WTC11 (cell line): ENCODE measurements at regions not wholly inside any gene's neighbourhood (a gene's known extent, or its start where the extent isn't known, plus 50 kb on each side); places are given as distances from the start of the nearest gene placed in this dataset.

ENCODE experiments used
- ATAC-seq: fragments of 200-7000 bp; cut with Tn5 transposase; 2 replicates; pipeline ENCODE4 v1.10.0; 2021; ENCODE audit warnings: mild to moderate bottlenecking, moderate library complexity
- CTCF ChIA-PET: fragments of 300-600 bp; sonication (Branson Sonifier 250); formaldehyde crosslinking; loops from one replicate; lab custom pipeline; 2021; ENCODE audit warnings: antibody characterized with exemption; lab: Charles Lee
- POLR2A ChIA-PET: fragments of 350-600 bp; sonication (Branson Sonifier 250); formaldehyde crosslinking; loops from one replicate; lab custom pipeline; 2021; ENCODE audit warnings: antibody characterized with exemption; lab: Charles Lee
- DNase-seq: peaks from one replicate; pipeline ENCODE4 v3.0.0; 2021; ENCODE audit warnings: low spot score
- H3K27ac Mint-ChIP-seq: 2 replicates; pipeline ENCODE4 v1.8.0; 2021; ENCODE audit warnings: mixed read lengths
- H3K27me3 Mint-ChIP-seq: 2 replicates; pipeline ENCODE4 v1.8.0; 2021; ENCODE audit warnings: low read depth, mild to moderate bottlenecking, moderate library complexity, mixed read lengths
- H3K36me3 Mint-ChIP-seq: 2 replicates; pipeline ENCODE4 v1.8.0; 2021; ENCODE audit warnings: mixed read lengths
- H3K4me1 Mint-ChIP-seq: 2 replicates; pipeline ENCODE4 v1.8.0; 2022; ENCODE audit warnings: mixed read lengths
- H3K4me3 Mint-ChIP-seq: 2 replicates; pipeline ENCODE4 v1.8.0; 2021; ENCODE audit warnings: mild to moderate bottlenecking, moderate library complexity, mixed read lengths
- H3K9me3 Mint-ChIP-seq: 2 replicates; pipeline ENCODE4 v1.8.0; 2021; ENCODE audit warnings: mixed read lengths
- ARID4B ChIP-seq: sonication (generic); formaldehyde crosslinking; IDR thresholded peaks from 2 replicates; pipeline ENCODE4 v1.8.0; 2023; ENCODE audit warnings: missing genetic modification reagents, mild to moderate bottlenecking, borderline replicate concordance
- CREB1 ChIP-seq: sonication (generic); formaldehyde crosslinking; IDR thresholded peaks from 2 replicates; pipeline ENCODE4 v1.8.0; 2023; ENCODE audit warnings: mild to moderate bottlenecking, missing genetic modification reagents
- CREM ChIP-seq: sonication (generic); formaldehyde crosslinking; IDR thresholded peaks from 2 replicates; pipeline ENCODE4 v1.8.1; 2022; ENCODE audit warnings: mild to moderate bottlenecking, missing genetic modification reagents, moderate library complexity
- ELF4 ChIP-seq: sonication (generic); formaldehyde crosslinking; IDR thresholded peaks from 2 replicates; pipeline ENCODE4 v1.8.1; 2022; ENCODE audit warnings: low read depth, mild to moderate bottlenecking, moderate library complexity, missing genetic modification reagents
- EMX1 ChIP-seq: fragments of 250-450 bp; sonication (Bioruptor Pico); IDR thresholded peaks from 2 replicates; pipeline ENCODE4 v1.8.0; 2021; ENCODE audit warnings: mild to moderate bottlenecking
- ESRRA ChIP-seq: sonication (generic); formaldehyde crosslinking; IDR thresholded peaks from 2 replicates; pipeline ENCODE4 v1.8.1; 2022; ENCODE audit warnings: mild to moderate bottlenecking, missing genetic modification reagents, borderline replicate concordance
- FOXJ3 ChIP-seq: sonication (generic); formaldehyde crosslinking; IDR thresholded peaks from 2 replicates; pipeline ENCODE4 v1.9.0; 2021; ENCODE audit warnings: missing genetic modification reagents, mild to moderate bottlenecking, borderline replicate concordance
- GTF2I ChIP-seq: fragments of 250-450 bp; sonication (Bioruptor Pico); conservative IDR thresholded peaks from 2 replicates; pipeline ENCODE4 v1.4.0; 2021; ENCODE audit warnings: mild to moderate bottlenecking
- NR2C2 ChIP-seq: sonication (generic); formaldehyde crosslinking; IDR thresholded peaks from 2 replicates; pipeline ENCODE4 v1.8.0; 2022; ENCODE audit warnings: mild to moderate bottlenecking, missing genetic modification reagents
- PRRX2 ChIP-seq: fragments of 250-450 bp; sonication (Bioruptor Pico); IDR thresholded peaks from 2 replicates; pipeline ENCODE4 v1.8.0; 2021; ENCODE audit warnings: mild to moderate bottlenecking
- RELA ChIP-seq: sonication (generic); formaldehyde crosslinking; IDR thresholded peaks from 2 replicates; pipeline ENCODE4 v1.8.1; 2022; ENCODE audit warnings: missing genetic modification reagents, mild to moderate bottlenecking, borderline replicate concordance
- RORB ChIP-seq: fragments of 250-450 bp; sonication (Bioruptor Pico); IDR thresholded peaks from 2 replicates; pipeline ENCODE4 v1.9.0; 2021; ENCODE audit warnings: mild to moderate bottlenecking
- TCF7 ChIP-seq: sonication (generic); formaldehyde crosslinking; IDR thresholded peaks from 2 replicates; pipeline ENCODE4 v1.8.0; 2022; ENCODE audit warnings: mild to moderate bottlenecking, low read depth, missing genetic modification reagents, moderate library complexity
- ZBTB21 ChIP-seq: sonication (generic); formaldehyde crosslinking; IDR thresholded peaks from 2 replicates; pipeline ENCODE4 v1.8.1; 2023; ENCODE audit warnings: mild to moderate bottlenecking, missing genetic modification reagents, borderline replicate concordance
- ZNF671 ChIP-seq: fragments of 250-450 bp; sonication (Bioruptor Pico); IDR thresholded peaks from 2 replicates; pipeline ENCODE4 v1.8.0; 2021; ENCODE audit warnings: mild to moderate bottlenecking
- ZSCAN18 ChIP-seq: fragments of 250-450 bp; sonication (Bioruptor Pico); IDR thresholded peaks from 2 replicates; pipeline ENCODE4 v2.1.2; 2022; ENCODE audit warnings: mild to moderate bottlenecking, moderate library complexity
- TF ChIP-seq, protein P1 (sequence below): sonication (generic); formaldehyde crosslinking; IDR thresholded peaks from 2 replicates; pipeline ENCODE4 v1.8.1; 2022; ENCODE audit warnings: low read depth, missing genetic modification reagents, borderline replicate concordance
- TF ChIP-seq, protein P2 (sequence below): sonication (generic); formaldehyde crosslinking; IDR thresholded peaks from 2 replicates; pipeline ENCODE4 v1.8.0; 2023; ENCODE audit warnings: mild to moderate bottlenecking, missing genetic modification reagents

- DNase-seq (no peak), ATAC-seq (no peak)
- ChIA-PET POLR2A (no interaction called here), CTCF (no interaction called here)
- Mint-ChIP-seq H3K4me3 (no peak overlapping the region), H3K4me1 (no peaks in the 10 kb centered on the region), H3K27me3 (no peaks in the 10 kb centered on the region; the same call in 1 of the 2 replicates), H3K9me3 (peaks cover 9% of the 10 kb centered on the region; the same call in 1 of the 2 replicates), H3K27ac (no peak overlapping the region), H3K36me3 (0 out of 2 replicates have a peak, but pooled peaks cover 2% of the 10 kb centered on the region)
- TF ChIP-seq CREB1 (CRISPR knock-in tag) (no peak), RORB (CRISPR knock-in tag) (no peak), CREM (CRISPR knock-in tag) (no peak), NR2C2 (CRISPR knock-in tag) (no peak)
These were observed 1307.9 kb upstream of the CDH6 start for GRCh38 chr5:29885595-29885994.

- Mint-ChIP-seq H3K9me3 (peaks cover 26% of the 10 kb centered on the region), H3K4me1 (no peaks in the 10 kb centered on the region), H3K4me3 (no peak overlapping the region), H3K36me3 (peaks cover 5% of the 10 kb centered on the region; the same call in 1 of the 2 replicates), H3K27me3 (no peaks in the 10 kb centered on the region; the same call in 1 of the 2 replicates), H3K27ac (no peak overlapping the region)
- ChIA-PET POLR2A (no interaction called here), CTCF (no interaction called here)
- no peak for TF ChIP-seq ESRRA (CRISPR knock-in tag)
- no peak for TF ChIP-seq TCF7 (CRISPR knock-in tag)
- TF ChIP-seq, protein P1, sequence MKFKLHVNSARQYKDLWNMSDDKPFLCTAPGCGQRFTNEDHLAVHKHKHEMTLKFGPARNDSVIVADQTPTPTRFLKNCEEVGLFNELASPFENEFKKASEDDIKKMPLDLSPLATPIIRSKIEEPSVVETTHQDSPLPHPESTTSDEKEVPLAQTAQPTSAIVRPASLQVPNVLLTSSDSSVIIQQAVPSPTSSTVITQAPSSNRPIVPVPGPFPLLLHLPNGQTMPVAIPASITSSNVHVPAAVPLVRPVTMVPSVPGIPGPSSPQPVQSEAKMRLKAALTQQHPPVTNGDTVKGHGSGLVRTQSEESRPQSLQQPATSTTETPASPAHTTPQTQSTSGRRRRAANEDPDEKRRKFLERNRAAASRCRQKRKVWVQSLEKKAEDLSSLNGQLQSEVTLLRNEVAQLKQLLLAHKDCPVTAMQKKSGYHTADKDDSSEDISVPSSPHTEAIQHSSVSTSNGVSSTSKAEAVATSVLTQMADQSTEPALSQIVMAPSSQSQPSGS (CRISPR knock-in tag), result no peak
- TF ChIP-seq RELA (CRISPR knock-in tag), result no peak
- no peak for TF ChIP-seq ARID4B (CRISPR knock-in tag)
- no peak for TF ChIP-seq FOXJ3 (CRISPR knock-in tag)
- TF ChIP-seq EMX1 (CRISPR knock-in tag), result no peak
- TF ChIP-seq GTF2I (CRISPR knock-in tag), result no peak
- no peak for TF ChIP-seq ZBTB21 (CRISPR knock-in tag)
- TF ChIP-seq, protein P2, sequence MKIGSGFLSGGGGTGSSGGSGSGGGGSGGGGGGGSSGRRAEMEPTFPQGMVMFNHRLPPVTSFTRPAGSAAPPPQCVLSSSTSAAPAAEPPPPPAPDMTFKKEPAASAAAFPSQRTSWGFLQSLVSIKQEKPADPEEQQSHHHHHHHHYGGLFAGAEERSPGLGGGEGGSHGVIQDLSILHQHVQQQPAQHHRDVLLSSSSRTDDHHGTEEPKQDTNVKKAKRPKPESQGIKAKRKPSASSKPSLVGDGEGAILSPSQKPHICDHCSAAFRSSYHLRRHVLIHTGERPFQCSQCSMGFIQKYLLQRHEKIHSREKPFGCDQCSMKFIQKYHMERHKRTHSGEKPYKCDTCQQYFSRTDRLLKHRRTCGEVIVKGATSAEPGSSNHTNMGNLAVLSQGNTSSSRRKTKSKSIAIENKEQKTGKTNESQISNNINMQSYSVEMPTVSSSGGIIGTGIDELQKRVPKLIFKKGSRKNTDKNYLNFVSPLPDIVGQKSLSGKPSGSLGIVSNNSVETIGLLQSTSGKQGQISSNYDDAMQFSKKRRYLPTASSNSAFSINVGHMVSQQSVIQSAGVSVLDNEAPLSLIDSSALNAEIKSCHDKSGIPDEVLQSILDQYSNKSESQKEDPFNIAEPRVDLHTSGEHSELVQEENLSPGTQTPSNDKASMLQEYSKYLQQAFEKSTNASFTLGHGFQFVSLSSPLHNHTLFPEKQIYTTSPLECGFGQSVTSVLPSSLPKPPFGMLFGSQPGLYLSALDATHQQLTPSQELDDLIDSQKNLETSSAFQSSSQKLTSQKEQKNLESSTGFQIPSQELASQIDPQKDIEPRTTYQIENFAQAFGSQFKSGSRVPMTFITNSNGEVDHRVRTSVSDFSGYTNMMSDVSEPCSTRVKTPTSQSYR, result no peak
- TF ChIP-seq ZNF671 (CRISPR knock-in tag), result no peak
- no peak for TF ChIP-seq ELF4
- TF ChIP-seq PRRX2, result no peak
- TF ChIP-seq ZSCAN18, result no peak
- ATAC-seq, result no peak
- DNase-seq, result no peak
These were observed 1311.5 kb upstream of the CDH6 start for GRCh38 chr5:29882036-29882435.
